ENCODE measurements at regions not wholly inside any gene's neighbourhood (a gene's known extent, or its start where the extent isn't known, plus 50 kb on each side); places are given as distances from the start of the nearest gene placed in this dataset.
A peak's percentile ranks its signal among the peaks of the same experiment; 100 is the strongest.

- Mint-ChIP-seq H3K4me3 (no peak overlapping the region), H3K27ac (ENCODE audit: unreplicated experiment) (no peak overlapping the region), H3K36me3 (ENCODE audit: low read depth) (no peaks in the 10 kb centered on the region), H3K4me1 (no peaks in the 10 kb centered on the region), H3K27me3 (ENCODE audit: low read depth) (peaks cover 44% of the 10 kb centered on the region), H3K9me3 (no peaks in the 10 kb centered on the region)
- TF ChIP-seq CTCF (conservative IDR thresholded peaks at IDR 0.05) = no peak
- no peak for DNase-seq (ENCODE audit: low read depth, low spot score)
Observed at GRCh38 chr10:111356571-111356970, 279.7 kb downstream of the ADRA2A start.

GRCh38 chr10:111357859-111358258 is 281.0 kb downstream of the ADRA2A start:
- no peak overlapping the region for H3K4me3 Mint-ChIP-seq
- no peak overlapping the region for H3K27ac Mint-ChIP-seq (ENCODE audit: unreplicated experiment)
- no peak for TF ChIP-seq CTCF (conservative IDR thresholded peaks at IDR 0.05)
- no peak for DNase-seq (ENCODE audit: low read depth, low spot score)
- H3K9me3 Mint-ChIP-seq = no peaks in the 10 kb centered on the region
- H3K4me1 Mint-ChIP-seq = no peaks in the 10 kb centered on the region
- H3K36me3 Mint-ChIP-seq (ENCODE audit: low read depth) = no peaks in the 10 kb centered on the region
- peaks cover 44% of the 10 kb centered on the region for H3K27me3 Mint-ChIP-seq (ENCODE audit: low read depth)

GRCh38 chr10:111360260-111360925 is 283.6 kb downstream of the ADRA2A start:
- no peak overlapping the region for H3K4me3 Mint-ChIP-seq

GRCh38 chr10:111367531-111367930 is 290.7 kb downstream of the ADRA2A start:
- H3K9me3 Mint-ChIP-seq = no peaks in the 10 kb centered on the region
- peaks cover 25% of the 10 kb centered on the region for H3K27me3 Mint-ChIP-seq (ENCODE audit: low read depth)
- H3K4me1 Mint-ChIP-seq = no peaks in the 10 kb centered on the region

More at GRCh38 chr10:111360260-111360925, 283.6 kb downstream of the ADRA2A start:
- H3K36me3 Mint-ChIP-seq (ENCODE audit: low read depth) = no peaks in the 10 kb centered on the region
- no peaks in the 10 kb centered on the region for H3K4me1 Mint-ChIP-seq
- H3K9me3 Mint-ChIP-seq = no peaks in the 10 kb centered on the region
- peak; percentile 60 for TF ChIP-seq CTCF (conservative IDR thresholded peaks at IDR 0.05)
- H3K27ac Mint-ChIP-seq (ENCODE audit: unreplicated experiment) = no peak overlapping the region
- DNase-seq (ENCODE audit: low read depth, low spot score) = no peak
- peaks cover 38% of the 10 kb centered on the region for H3K27me3 Mint-ChIP-seq (ENCODE audit: low read depth)

GRCh38 chr10:111370101-111370500 is 293.3 kb downstream of the ADRA2A start:
- H3K27ac Mint-ChIP-seq (ENCODE audit: unreplicated experiment) = no peak overlapping the region
- H3K36me3 Mint-ChIP-seq (ENCODE audit: low read depth) = no peaks in the 10 kb centered on the region
- no peak for DNase-seq (ENCODE audit: low read depth, low spot score)
- no peak overlapping the region for H3K4me3 Mint-ChIP-seq
- no peaks in the 10 kb centered on the region for H3K4me1 Mint-ChIP-seq
- H3K27me3 Mint-ChIP-seq (ENCODE audit: low read depth) = peaks cover 16% of the 10 kb centered on the region
- no peak for TF ChIP-seq CTCF (conservative IDR thresholded peaks at IDR 0.05)
- no peaks in the 10 kb centered on the region for H3K9me3 Mint-ChIP-seq

More at GRCh38 chr10:111367531-111367930, 290.7 kb downstream of the ADRA2A start:
- TF ChIP-seq CTCF (conservative IDR thresholded peaks at IDR 0.05) = no peak
- DNase-seq (ENCODE audit: low read depth, low spot score) = no peak
- H3K27ac Mint-ChIP-seq (ENCODE audit: unreplicated experiment) = no peak overlapping the region
- H3K4me3 Mint-ChIP-seq = no peak overlapping the region
- H3K36me3 Mint-ChIP-seq (ENCODE audit: low read depth) = no peaks in the 10 kb centered on the region

Data from neural crest cell (in vitro differentiated cells).